HG02840 (cell line): ENCODE measurements at regions not wholly inside any gene's neighbourhood (a gene's known extent, or its start where the extent isn't known, plus 50 kb on each side); places are given as distances from the start of the nearest gene placed in this dataset.
"Not testable (repeated sequence)": the region's sequence is repeated elsewhere in the genome, so short reads cannot be mapped to it uniquely, and the experiment has no call there.

Source experiments
- ATAC-seq: cut with Tn5 transposase; IDR thresholded peaks from one replicate; pipeline ENCODE4 v1.9.1; 2021; ENCODE audit warnings: mild to moderate bottlenecking, moderate library complexity, moderate number of reproducible peaks; ENCODE audit not compliant: unreplicated experiment, low FRiP score

GRCh38 chr4:166153548-166153947 lies 280.5 kb downstream of the TLL1 start:
- ATAC-seq: no peak

GRCh38 chr4:166162327-166162726 lies 289.3 kb downstream of the TLL1 start:
- no peak for ATAC-seq

- ATAC-seq: peak; percentile 100
Observed at GRCh38 chr4:166165829-166166420, 292.9 kb downstream of the TLL1 start.

- no peak for ATAC-seq
Observed at GRCh38 chr4:166169111-166169510, 296.1 kb downstream of the TLL1 start.

- no peak for ATAC-seq
Observed at GRCh38 chr4:166172619-166173018, 299.6 kb downstream of the TLL1 start.

- no peak for ATAC-seq
Observed at GRCh38 chr4:166174717-166175490, 301.9 kb downstream of the TLL1 start.

GRCh38 chr4:166182145-166182544 lies 309.1 kb downstream of the TLL1 start:
- no peak for ATAC-seq

GRCh38 chr4:166195101-166195500 lies 322.1 kb downstream of the TLL1 start:
- ATAC-seq: no peak

- ATAC-seq: no peak
Observed at GRCh38 chr4:166197166-166197565, 324.1 kb downstream of the TLL1 start.

- no peak for ATAC-seq
Observed at GRCh38 chr4:166198041-166198440, 325.0 kb downstream of the TLL1 start.

GRCh38 chr4:166198516-166199310 lies 325.7 kb downstream of the TLL1 start:
- no peak for ATAC-seq

GRCh38 chr4:166202991-166203390 lies 330.0 kb downstream of the TLL1 start:
- ATAC-seq: no peak

- ATAC-seq: not testable (repeated sequence)
Observed at GRCh38 chr4:166212326-166212725, 339.3 kb downstream of the TLL1 start.

GRCh38 chr4:166222271-166222670 lies 349.2 kb downstream of the TLL1 start:
- no peak for ATAC-seq

GRCh38 chr4:166228112-166228511 lies 355.1 kb downstream of the TLL1 start:
- no peak for ATAC-seq

GRCh38 chr4:166229799-166230198 lies 356.8 kb downstream of the TLL1 start:
- ATAC-seq: no peak

- ATAC-seq: no peak
Observed at GRCh38 chr4:166230841-166231240, 357.8 kb downstream of the TLL1 start.

GRCh38 chr4:166239354-166239753 lies 366.3 kb downstream of the TLL1 start:
- ATAC-seq: no peak

- no peak for ATAC-seq
Observed at GRCh38 chr4:166252487-166253402, 379.7 kb downstream of the TLL1 start.

- no peak for ATAC-seq
Observed at GRCh38 chr4:166257276-166257675, 384.2 kb downstream of the TLL1 start.
